OCI-LY1 (cell line): ENCODE measurements at regions not wholly inside any gene's neighbourhood (a gene's known extent, or its start where the extent isn't known, plus 50 kb on each side); places are given as distances from the start of the nearest gene placed in this dataset.
"Not testable (repeated sequence)": the region's sequence is repeated elsewhere in the genome, so short reads cannot be mapped to it uniquely, and the experiment has no call there.

ENCODE experiments used
- EZH2 ChIP-seq: fragments of 200-600 bp; sonication (generic), shearing (Covaris generic); IDR thresholded peaks from 2 replicates; pipeline ENCODE4 v1.8.0; 2017; ENCODE audit warnings: borderline replicate concordance, mixed run types, mild to moderate bottlenecking, antibody characterized with exemption, low read length, moderate library complexity, mixed read lengths
- TF ChIP-seq, protein P1 (sequence below): fragments of 200-600 bp; sonication (generic), shearing (Covaris generic); IDR thresholded peaks from 2 replicates; pipeline ENCODE4 v1.5.1; 2017; ENCODE audit warnings: mild to moderate bottlenecking, antibody characterized with exemption, low read length, moderate library complexity, mixed read lengths

DNA sequence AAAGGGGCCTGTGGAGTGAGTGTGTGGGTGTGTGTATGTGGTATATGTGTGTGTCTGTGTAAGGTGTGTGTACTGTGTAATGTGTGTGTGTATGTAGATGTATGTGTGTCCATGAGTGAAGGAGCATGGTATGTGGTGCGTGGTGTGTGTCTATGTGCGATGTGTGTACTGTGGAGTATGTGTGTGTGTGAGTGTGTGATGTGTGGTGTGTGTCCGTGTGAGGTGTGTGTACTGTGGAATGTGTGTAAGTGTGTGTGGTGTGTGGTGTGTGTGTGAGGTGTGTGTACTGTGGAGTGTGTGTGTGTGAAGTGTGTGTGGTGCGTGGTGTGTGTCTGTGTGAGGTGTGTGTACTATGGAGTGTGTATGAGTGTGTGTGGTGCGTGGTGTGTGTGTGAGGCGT, 83.1 kb upstream of the PRR5 start:
- TF ChIP-seq, protein P1, sequence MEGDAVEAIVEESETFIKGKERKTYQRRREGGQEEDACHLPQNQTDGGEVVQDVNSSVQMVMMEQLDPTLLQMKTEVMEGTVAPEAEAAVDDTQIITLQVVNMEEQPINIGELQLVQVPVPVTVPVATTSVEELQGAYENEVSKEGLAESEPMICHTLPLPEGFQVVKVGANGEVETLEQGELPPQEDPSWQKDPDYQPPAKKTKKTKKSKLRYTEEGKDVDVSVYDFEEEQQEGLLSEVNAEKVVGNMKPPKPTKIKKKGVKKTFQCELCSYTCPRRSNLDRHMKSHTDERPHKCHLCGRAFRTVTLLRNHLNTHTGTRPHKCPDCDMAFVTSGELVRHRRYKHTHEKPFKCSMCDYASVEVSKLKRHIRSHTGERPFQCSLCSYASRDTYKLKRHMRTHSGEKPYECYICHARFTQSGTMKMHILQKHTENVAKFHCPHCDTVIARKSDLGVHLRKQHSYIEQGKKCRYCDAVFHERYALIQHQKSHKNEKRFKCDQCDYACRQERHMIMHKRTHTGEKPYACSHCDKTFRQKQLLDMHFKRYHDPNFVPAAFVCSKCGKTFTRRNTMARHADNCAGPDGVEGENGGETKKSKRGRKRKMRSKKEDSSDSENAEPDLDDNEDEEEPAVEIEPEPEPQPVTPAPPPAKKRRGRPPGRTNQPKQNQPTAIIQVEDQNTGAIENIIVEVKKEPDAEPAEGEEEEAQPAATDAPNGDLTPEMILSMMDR: not testable (repeated sequence)
- not testable (repeated sequence) for TF ChIP-seq EZH2
